CD14-positive monocyte (primary cell): ENCODE measurements at regions not wholly inside any gene's neighbourhood (a gene's known extent, or its start where the extent isn't known, plus 50 kb on each side); places are given as distances from the start of the nearest gene placed in this dataset.

Experiments
- DNase-seq, 3 donors: peaks; one replicate each; pipeline ENCODE4 v3.0.0-alpha.2; 2011 to 2022
- H2AFZ ChIP-seq: 2 replicates; pipeline ENCODE4 v1.6.0; 2012; ENCODE audit warnings: mild to moderate bottlenecking, low read depth, low read length, inconsistent platforms; ENCODE audit not compliant: insufficient read depth, poor library complexity, severe bottlenecking
- H3K27ac ChIP-seq, 2 donors: 1 replicate in 1 of 2; 2 replicates in 1 of 2; pipeline ENCODE4 v1.5.1; 2012 to 2013; ENCODE audit warnings: low read length in 2 of 2, control low read depth in 1 of 2, inconsistent platforms in 1 of 2, low read depth in 1 of 2, mild to moderate bottlenecking in 1 of 2
- H3K27me3 ChIP-seq, 2 donors: one replicate each; pipeline versions ENCODE4 v1.6.0 to v1.6.1; 2011 to 2013; ENCODE audit warnings: low read length in 2 of 2; ENCODE audit not compliant: control insufficient read depth in 2 of 2, insufficient read depth in 2 of 2
- H3K36me3 ChIP-seq, 2 donors: replicated peaks in 1 of 2; 1 replicate in 1 of 2; 2 replicates in 1 of 2; pipeline versions ENCODE4 v1.5.1 to v1.6.1; 2012 to 2013; ENCODE audit warnings: low read length in 2 of 2, control low read depth in 1 of 2, inconsistent platforms in 1 of 2, mild to moderate bottlenecking in 1 of 2; ENCODE audit not compliant: insufficient read depth in 2 of 2, control insufficient read depth in 1 of 2
- H3K4me1 ChIP-seq, 2 donors: 1 replicate in 1 of 2; 2 replicates in 1 of 2; pipeline versions ENCODE4 v1.5.1 to v1.6.1; 2012 to 2013; ENCODE audit warnings: low read length in 2 of 2, control low read depth in 1 of 2, inconsistent platforms in 1 of 2, mild to moderate bottlenecking in 1 of 2, moderate library complexity in 1 of 2; ENCODE audit not compliant: insufficient read depth in 2 of 2, control insufficient read depth in 1 of 2
- H3K4me2 ChIP-seq: replicated peaks from 2 replicates; pipeline ENCODE3; 2012; ENCODE audit warnings: low read length, moderate library complexity, mild to moderate bottlenecking; ENCODE audit not compliant: poor library complexity, severe bottlenecking; ENCODE audit errors: extremely low read depth
- H3K4me3 ChIP-seq, 3 experiments: fragments of 200-600 bp in 1 of 3; sonication (generic) in 1 of 3; replicated peaks in 1 of 3; 1 replicate in 2 of 3; 2 replicates in 1 of 3; pipeline ENCODE4 v1.5.1; 2011 to 2013; ENCODE audit warnings: low read length in 3 of 3, mild to moderate bottlenecking in 3 of 3, control low read depth in 2 of 3, low read depth in 2 of 3, inconsistent platforms in 1 of 3, moderate library complexity in 1 of 3
- H3K79me2 ChIP-seq: 2 replicates; pipeline ENCODE4 v1.6.0; 2012; ENCODE audit warnings: mild to moderate bottlenecking, control low read depth, inconsistent platforms, low read length, moderate library complexity; ENCODE audit not compliant: insufficient read depth
- H3K9ac ChIP-seq: 2 replicates; pipeline ENCODE4 v1.6.0; 2017; ENCODE audit warnings: low read length, mild to moderate bottlenecking; ENCODE audit not compliant: insufficient read depth, poor library complexity, severe bottlenecking
- H3K9me3 ChIP-seq, 2 donors: replicated peaks in 1 of 2; 1 replicate in 1 of 2; 2 replicates in 1 of 2; pipeline versions ENCODE4 v1.5.1 to v1.6.1; 2012 to 2013; ENCODE audit warnings: low read length in 2 of 2, control low read depth in 1 of 2; ENCODE audit not compliant: control insufficient read depth in 1 of 2, insufficient read depth in 1 of 2
- H4K20me1 ChIP-seq: 2 replicates; pipeline ENCODE4 v1.6.0; 2012; ENCODE audit warnings: mild to moderate bottlenecking, low read length, control low read depth, moderate library complexity; ENCODE audit not compliant: insufficient read depth
- H3K27ac Mint-ChIP-seq, 7 donors: one replicate each; pipeline ENCODE4 v1.8.0; 2020; ENCODE audit warnings: mild to moderate bottlenecking in 7 of 7, mixed read lengths in 7 of 7, moderate library complexity in 6 of 7, inconsistent platforms in 2 of 7
- H3K27me3 Mint-ChIP-seq, 3 donors: one replicate each; pipeline ENCODE4 v1.8.0; 2021 to 2022; ENCODE audit warnings: low read depth in 3 of 3, mild to moderate bottlenecking in 3 of 3, mixed read lengths in 3 of 3, moderate library complexity in 3 of 3, inconsistent platforms in 1 of 3
- H3K36me3 Mint-ChIP-seq, 2 donors: one replicate each; pipeline ENCODE4 v1.8.0; 2020; ENCODE audit warnings: mixed read lengths in 2 of 2, inconsistent platforms in 1 of 2, mild to moderate bottlenecking in 1 of 2
- H3K4me1 Mint-ChIP-seq: one replicate; pipeline ENCODE4 v1.8.0; 2020; ENCODE audit warnings: mild to moderate bottlenecking, mixed read lengths
- H3K4me3 Mint-ChIP-seq, 2 donors: one replicate each; pipeline ENCODE4 v1.8.0; 2020; ENCODE audit warnings: mild to moderate bottlenecking in 2 of 2, mixed read lengths in 2 of 2, moderate library complexity in 1 of 2
- H3K9me3 Mint-ChIP-seq, 7 donors: one replicate each; pipeline ENCODE4 v1.8.0; 2020 to 2022; ENCODE audit warnings: mixed read lengths in 7 of 7, mild to moderate bottlenecking in 6 of 7, moderate library complexity in 6 of 7, inconsistent platforms in 2 of 7
- CTCF ChIP-seq: fragments of 200-600 bp; IDR thresholded peaks from one replicate; pipeline ENCODE4 v1.8.0; 2022; ENCODE audit warnings: antibody characterized with exemption, mild to moderate bottlenecking
- WGBS: methylation state at CpG from one replicate; pipeline ENCODE4 v1.1.5; 2013; ENCODE audit warnings: missing lambda C conversion rate; ENCODE audit not compliant: insufficient coverage; 5-methylcytosine and 5-hydroxymethylcytosine counted together
- intact Hi-C, 2 donors: fragments of 100-400 bp; cut with micrococcal nuclease; formaldehyde crosslinking; loops; one replicate each; pipeline versions ENCODE4 v1.15.0 to v1.15.1; 2023

DNA sequence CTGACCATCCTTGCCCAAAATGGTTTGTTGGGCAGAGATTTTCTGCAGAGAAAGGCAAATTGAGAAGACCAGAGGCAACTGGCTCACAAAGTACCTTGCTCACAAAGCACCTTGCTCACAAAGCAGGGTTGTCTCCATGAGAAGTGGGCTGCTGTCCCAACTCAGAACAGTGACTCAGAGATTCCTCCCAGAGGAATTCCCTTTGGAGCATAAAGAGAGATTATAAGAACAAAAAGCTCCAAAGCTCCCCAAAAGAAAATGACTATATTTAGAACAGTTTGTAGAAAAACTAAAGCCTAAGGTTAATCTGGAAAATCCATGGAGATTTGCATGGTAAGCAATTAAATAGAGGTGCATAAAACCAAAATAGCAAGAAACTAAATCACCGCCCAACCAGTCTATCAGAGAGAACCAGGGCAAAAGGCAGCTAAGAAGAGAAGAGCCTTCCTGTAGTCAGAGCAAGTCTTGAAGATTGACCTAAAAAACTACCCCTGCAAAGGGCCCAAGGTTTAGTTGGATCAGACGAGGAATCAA, 731.4 kb downstream of the FAT4 start:
- no peaks in the 10 kb centered on the region for H3K4me1 Mint-ChIP-seq
- Histone ChIP-seq H3K36me3 (no peaks in the 10 kb centered on the region), H3K9ac (no peak overlapping the region), H3K4me2 (no peak overlapping the region), H3K27ac (no peak overlapping the region), H4K20me1 (no peaks in the 10 kb centered on the region), H3K4me3 (no peak overlapping the region), H3K4me1 (no peaks in the 10 kb centered on the region), H3K9me3 (no peaks in the 10 kb centered on the region), H2AFZ (no peak overlapping the region), H3K27me3 (no peaks in the 10 kb centered on the region), H3K79me2 (no peaks in the 10 kb centered on the region)
- H3K36me3 Mint-ChIP-seq, result no peaks in the 10 kb centered on the region
- H3K27ac Mint-ChIP-seq, result no peak overlapping the region
- no peaks in the 10 kb centered on the region for H3K27me3 Mint-ChIP-seq
- WGBS, result 33% methylated on average over 1 of the region's 2 CpGs
- DNase-seq, result no peak
- TF ChIP-seq CTCF, result no peak
- no peak overlapping the region for H3K4me3 Mint-ChIP-seq
- peaks cover 0 to 3% (median 2%) of the 10 kb centered on the region in 7 donors for H3K9me3 Mint-ChIP-seq
- intact Hi-C loops, result no loop called here

GRCh38 chr4:126047114-126047513, 732.4 kb downstream of the FAT4 start:
- Histone ChIP-seq H3K4me2 (no peak overlapping the region), H2AFZ (no peak overlapping the region), H3K4me1 (no peaks in the 10 kb centered on the region), H3K9me3 (no peaks in the 10 kb centered on the region), H3K27ac (no peak overlapping the region), H3K79me2 (no peaks in the 10 kb centered on the region), H4K20me1 (no peaks in the 10 kb centered on the region), H3K4me3 (no peak overlapping the region), H3K9ac (no peak overlapping the region), H3K27me3 (no peaks in the 10 kb centered on the region), H3K36me3 (no peaks in the 10 kb centered on the region)
- TF ChIP-seq CTCF, result no peak
- no peak for DNase-seq
- H3K4me1 Mint-ChIP-seq, result no peaks in the 10 kb centered on the region
- H3K27me3 Mint-ChIP-seq, result no peaks in the 10 kb centered on the region
- no CpG with 5 or more reads among the region's 1 CpG for WGBS
- intact Hi-C loops, result no loop called here
- no peak overlapping the region for H3K27ac Mint-ChIP-seq
- H3K36me3 Mint-ChIP-seq, result no peaks in the 10 kb centered on the region
- H3K9me3 Mint-ChIP-seq, result peaks cover 0 to 3% (median 2%) of the 10 kb centered on the region in 7 donors
- H3K4me3 Mint-ChIP-seq, result no peak overlapping the region
